Heart left ventricle (tissue), 13 donors: ENCODE measurements at regions not wholly inside any gene's neighbourhood (a gene's known extent, or its start where the extent isn't known, plus 50 kb on each side); places are given as distances from the start of the nearest gene placed in this dataset.

Experiments
- CTCF ChIP-seq, 12 donors: fragments of 200-600 bp; sonication (generic) in 4 of 12; IDR thresholded peaks; one replicate each; pipeline versions ENCODE4 v1.5.0 to v1.8.0; 2018 to 2022; ENCODE audit warnings: antibody characterized with exemption in 12 of 12, mild to moderate bottlenecking in 5 of 12
- POLR2A ChIP-seq, 2 donors: fragments of 450-650 bp; IDR thresholded peaks; one replicate each; pipeline ENCODE4 v1.6.1; 2017; ENCODE audit warnings: antibody characterized with exemption in 2 of 2, mild to moderate bottlenecking in 2 of 2, moderate library complexity in 2 of 2
- donor health status: ischemic (EF 13 %, LVEDD 7.1; RV severe dilation, severe dysfunction).
- donor health status: DM: no; HTN: yes; CAD: no.
- donor health status: DM: no; HTN: no; CAD: no.
- donor health status: ischemic (EF 25% LVEDD 6.9; RV normal size, moderate dysfunction).
- donor health status: ischemic (EF 25% LVEDD 5.7; RV mildly dilated, moderate dysfunction).
- donor health status: ischemic (EF 35%, LVEDD 5.7; RV mildly dilated, moderate dysfunction).
- donor health status: nonischemic (EF 11% LVEDD 7.7; RV severe dilation, severe dysfunction).
- donor health status: DM: yes; HTN: yes; CAD: no.
- donor health status: PGD.
- donor health status: ischemic (EF 29% LVEDD 5.4; RV normal size, mild dysfunction).
- donor health status: nonischemic (EF 23%, LVEDD 6.1; RV moderate dilation, normal function).

- no peak for TF ChIP-seq CTCF (IDR thresholded peaks at IDR 0.05)
- no peak for TF ChIP-seq POLR2A (IDR thresholded peaks at IDR 0.05)
Observed at GRCh38 chrX:74117962-74118902, 185.7 kb upstream of the ZCCHC13 start.
